GM23338 (cell line): ENCODE measurements at regions not wholly inside any gene's neighbourhood (a gene's known extent, or its start where the extent isn't known, plus 50 kb on each side); places are given as distances from the start of the nearest gene placed in this dataset.

Experiments
- JUNB ChIP-seq: IDR thresholded peaks from one replicate; pipeline ENCODE4 v1.6.1; 2016; ENCODE audit warnings: antibody characterized with exemption; ENCODE audit not compliant: unreplicated experiment
- TF ChIP-seq, protein P1 (sequence below), 2 experiments: fragments of 200-600 bp in 1 of 2; sonication (generic) in 1 of 2; conservative IDR thresholded peaks; 2 replicates each; pipeline versions ENCODE4 v1.5.1 to v1.6.1; 2016 to 2017; ENCODE audit warnings: antibody characterized with exemption in 2 of 2, low read depth in 2 of 2, mild to moderate bottlenecking in 2 of 2, moderate library complexity in 1 of 2

DNA sequence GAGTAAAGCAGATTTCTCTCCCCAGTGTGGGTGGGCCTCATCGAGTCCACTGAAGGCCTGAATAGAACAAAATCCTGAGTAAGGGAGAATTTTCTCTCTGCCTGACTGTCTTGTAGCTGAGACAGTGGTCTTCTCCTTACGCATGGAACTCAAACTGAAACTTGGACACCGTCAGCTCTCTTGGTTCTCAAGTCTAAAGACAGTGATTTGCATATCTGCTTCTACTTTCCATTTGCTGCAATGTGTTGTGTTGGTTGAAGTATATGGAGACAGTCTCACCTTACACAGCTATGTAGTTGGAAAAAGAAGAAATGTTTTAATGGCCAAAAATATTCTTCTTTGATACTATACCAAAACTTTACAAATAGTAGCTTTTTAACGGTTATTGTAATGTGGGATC is 160.2 kb upstream of the LMNTD1 start:
- TF ChIP-seq, protein P1, sequence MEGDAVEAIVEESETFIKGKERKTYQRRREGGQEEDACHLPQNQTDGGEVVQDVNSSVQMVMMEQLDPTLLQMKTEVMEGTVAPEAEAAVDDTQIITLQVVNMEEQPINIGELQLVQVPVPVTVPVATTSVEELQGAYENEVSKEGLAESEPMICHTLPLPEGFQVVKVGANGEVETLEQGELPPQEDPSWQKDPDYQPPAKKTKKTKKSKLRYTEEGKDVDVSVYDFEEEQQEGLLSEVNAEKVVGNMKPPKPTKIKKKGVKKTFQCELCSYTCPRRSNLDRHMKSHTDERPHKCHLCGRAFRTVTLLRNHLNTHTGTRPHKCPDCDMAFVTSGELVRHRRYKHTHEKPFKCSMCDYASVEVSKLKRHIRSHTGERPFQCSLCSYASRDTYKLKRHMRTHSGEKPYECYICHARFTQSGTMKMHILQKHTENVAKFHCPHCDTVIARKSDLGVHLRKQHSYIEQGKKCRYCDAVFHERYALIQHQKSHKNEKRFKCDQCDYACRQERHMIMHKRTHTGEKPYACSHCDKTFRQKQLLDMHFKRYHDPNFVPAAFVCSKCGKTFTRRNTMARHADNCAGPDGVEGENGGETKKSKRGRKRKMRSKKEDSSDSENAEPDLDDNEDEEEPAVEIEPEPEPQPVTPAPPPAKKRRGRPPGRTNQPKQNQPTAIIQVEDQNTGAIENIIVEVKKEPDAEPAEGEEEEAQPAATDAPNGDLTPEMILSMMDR (conservative IDR thresholded peaks at IDR 0.05; ENCODE audit: low read depth in 2 of 2) = no peak
- no peak for TF ChIP-seq JUNB
